ENCODE measurements at regions not wholly inside any gene's neighbourhood (a gene's known extent, or its start where the extent isn't known, plus 50 kb on each side); places are given as distances from the start of the nearest gene placed in this dataset.

GRCh38 chr2:53177327-53177726 lies 590.3 kb upstream of the CHAC2 start:
- H3K4me1 ChIP-seq (ENCODE audit: control insufficient read depth, insufficient read depth, low read length), result no peaks in the 10 kb centered on the region
- no peak overlapping the region for H3K27ac ChIP-seq (ENCODE audit: extremely low read depth, low read depth, low read length)
- no peaks in the 10 kb centered on the region for H3K36me3 ChIP-seq (ENCODE audit: control insufficient read depth in 2 of 2, insufficient read depth in 1 of 2, low read length in 2 of 2)
- H3K4me3 ChIP-seq (ENCODE audit: low read depth, low read length), result no peak overlapping the region
- H3K9me3 ChIP-seq (ENCODE audit: control insufficient read depth, insufficient read depth, low read depth, low read length), result no peaks in the 10 kb centered on the region
- CTCF ChIA-PET, result no interaction called here
- POLR2A ChIA-PET, result no interaction called here
- TF ChIP-seq ZNF623 (tag by site-specific recombination; IDR thresholded peaks at IDR 0.05) (no peak), YY2 (tag by site-specific recombination; IDR thresholded peaks at IDR 0.05) (no peak)

DNA sequence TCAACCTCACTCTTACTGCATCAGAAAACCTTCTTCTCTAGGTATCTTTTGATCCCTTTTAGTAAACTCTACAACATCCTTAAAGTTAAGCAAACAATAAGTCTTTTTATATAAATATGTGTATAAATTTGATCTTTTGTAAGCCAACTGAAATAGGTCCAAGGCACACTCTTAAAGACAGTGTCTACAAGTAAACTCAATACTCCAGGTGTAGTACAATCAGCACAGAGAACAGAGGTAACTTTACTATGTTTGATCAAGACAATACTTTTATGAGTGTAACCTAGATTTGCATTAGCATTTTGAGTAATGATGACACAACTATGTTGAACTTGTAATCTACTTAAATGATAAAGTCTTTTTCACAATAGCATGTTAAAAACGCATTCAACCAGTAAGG lies 593.1 kb upstream of the CHAC2 start:
- Histone ChIP-seq H3K36me3 (ENCODE audit: control insufficient read depth in 2 of 2, insufficient read depth in 1 of 2, low read length in 2 of 2) (no peaks in the 10 kb centered on the region), H3K27ac (ENCODE audit: extremely low read depth, low read depth, low read length) (no peak overlapping the region), H3K4me3 (ENCODE audit: low read depth, low read length) (no peak overlapping the region), H3K4me1 (ENCODE audit: control insufficient read depth, insufficient read depth, low read length) (no peaks in the 10 kb centered on the region), H3K9me3 (ENCODE audit: control insufficient read depth, insufficient read depth, low read depth, low read length) (no peaks in the 10 kb centered on the region)
- ChIA-PET POLR2A (no interaction called here), CTCF (no interaction called here)
- TF ChIP-seq ZNF174 (tag by site-specific recombination; IDR thresholded peaks at IDR 0.05), result no peak

- CTCF ChIA-PET, result no interaction called here
- Histone ChIP-seq H3K36me3 (ENCODE audit: control insufficient read depth in 2 of 2, insufficient read depth in 1 of 2, low read length in 2 of 2) (no peaks in the 10 kb centered on the region), H3K27ac (ENCODE audit: extremely low read depth, low read depth, low read length) (no peak overlapping the region), H3K9me3 (ENCODE audit: control insufficient read depth, insufficient read depth, low read depth, low read length) (no peaks in the 10 kb centered on the region), H3K4me1 (ENCODE audit: control insufficient read depth, insufficient read depth, low read length) (no peaks in the 10 kb centered on the region), H3K4me3 (ENCODE audit: low read depth, low read length) (no peak overlapping the region)
- TF ChIP-seq ZBTB1 (tag by site-specific recombination; IDR thresholded peaks at IDR 0.05) (no peak), ZNF239 (tag by site-specific recombination; IDR thresholded peaks at IDR 0.05) (no peak), GLIS2 (tag by site-specific recombination; IDR thresholded peaks at IDR 0.05) (no peak), ZEB2 (tag by site-specific recombination; IDR thresholded peaks at IDR 0.05) (no peak)
- TF ChIP-seq, protein P1, sequence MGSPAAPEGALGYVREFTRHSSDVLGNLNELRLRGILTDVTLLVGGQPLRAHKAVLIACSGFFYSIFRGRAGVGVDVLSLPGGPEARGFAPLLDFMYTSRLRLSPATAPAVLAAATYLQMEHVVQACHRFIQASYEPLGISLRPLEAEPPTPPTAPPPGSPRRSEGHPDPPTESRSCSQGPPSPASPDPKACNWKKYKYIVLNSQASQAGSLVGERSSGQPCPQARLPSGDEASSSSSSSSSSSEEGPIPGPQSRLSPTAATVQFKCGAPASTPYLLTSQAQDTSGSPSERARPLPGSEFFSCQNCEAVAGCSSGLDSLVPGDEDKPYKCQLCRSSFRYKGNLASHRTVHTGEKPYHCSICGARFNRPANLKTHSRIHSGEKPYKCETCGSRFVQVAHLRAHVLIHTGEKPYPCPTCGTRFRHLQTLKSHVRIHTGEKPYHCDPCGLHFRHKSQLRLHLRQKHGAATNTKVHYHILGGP (tag by site-specific recombination; IDR thresholded peaks at IDR 0.05), result no peak
- POLR2A ChIA-PET, result no interaction called here
These were observed 593.7 kb upstream of the CHAC2 start for GRCh38 chr2:53173698-53174455.

GRCh38 chr2:53173091-53173490 lies 594.5 kb upstream of the CHAC2 start:
- POLR2A ChIA-PET, result no interaction called here
- Histone ChIP-seq H3K27ac (ENCODE audit: extremely low read depth, low read depth, low read length) (no peak overlapping the region), H3K9me3 (ENCODE audit: control insufficient read depth, insufficient read depth, low read depth, low read length) (no peaks in the 10 kb centered on the region), H3K4me1 (ENCODE audit: control insufficient read depth, insufficient read depth, low read length) (no peaks in the 10 kb centered on the region), H3K36me3 (ENCODE audit: control insufficient read depth in 2 of 2, insufficient read depth in 1 of 2, low read length in 2 of 2) (no peaks in the 10 kb centered on the region), H3K4me3 (ENCODE audit: low read depth, low read length) (no peak overlapping the region)
- CTCF ChIA-PET, result no interaction called here
- TF ChIP-seq ZNF391 (tag by site-specific recombination; IDR thresholded peaks at IDR 0.05; ENCODE audit: borderline replicate concordance, low read depth) (no peak), KLF9 (tag by site-specific recombination; IDR thresholded peaks at IDR 0.05; ENCODE audit: low read depth) (no peak), HOXC10 (CRISPR knock-in tag; IDR thresholded peaks at IDR 0.05) (no peak), ZFP69B (tag by site-specific recombination; IDR thresholded peaks at IDR 0.05) (no peak), KLF17 (tag by site-specific recombination; IDR thresholded peaks at IDR 0.05) (no peak), GFI1B (tag by site-specific recombination; IDR thresholded peaks at IDR 0.05) (no peak), MEIS1 (CRISPR knock-in tag; IDR thresholded peaks at IDR 0.05; ENCODE audit: borderline replicate concordance) (no peak), RBAK (tag by site-specific recombination; IDR thresholded peaks at IDR 0.05) (no peak), TSHZ1 (tag by site-specific recombination; IDR thresholded peaks at IDR 0.05; ENCODE audit: borderline replicate concordance) (no peak), ZNF571 (tag by site-specific recombination; IDR thresholded peaks at IDR 0.05) (no peak)
- TF ChIP-seq, protein P2, sequence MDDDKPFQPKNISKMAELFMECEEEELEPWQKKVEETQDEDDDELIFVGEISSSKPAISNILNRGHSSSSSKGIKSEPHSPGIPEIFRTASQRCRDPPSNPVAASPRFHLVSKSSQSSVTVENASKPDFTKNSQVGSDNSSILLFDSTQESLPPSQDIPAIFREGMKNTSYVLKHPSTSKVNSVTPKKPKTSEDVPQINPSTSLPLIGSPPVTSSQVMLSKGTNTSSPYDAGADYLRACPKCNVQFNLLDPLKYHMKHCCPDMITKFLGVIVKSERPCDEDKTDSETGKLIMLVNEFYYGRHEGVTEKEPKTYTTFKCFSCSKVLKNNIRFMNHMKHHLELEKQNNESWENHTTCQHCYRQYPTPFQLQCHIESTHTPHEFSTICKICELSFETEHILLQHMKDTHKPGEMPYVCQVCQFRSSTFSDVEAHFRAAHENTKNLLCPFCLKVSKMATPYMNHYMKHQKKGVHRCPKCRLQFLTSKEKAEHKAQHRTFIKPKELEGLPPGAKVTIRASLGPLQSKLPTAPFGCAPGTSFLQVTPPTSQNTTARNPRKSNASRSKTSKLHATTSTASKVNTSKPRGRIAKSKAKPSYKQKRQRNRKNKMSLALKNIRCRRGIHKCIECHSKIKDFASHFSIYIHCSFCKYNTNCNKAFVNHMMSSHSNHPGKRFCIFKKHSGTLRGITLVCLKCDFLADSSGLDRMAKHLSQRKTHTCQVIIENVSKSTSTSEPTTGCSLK (tag by site-specific recombination; IDR thresholded peaks at IDR 0.05), result no peak
- TF ChIP-seq, protein P3, sequence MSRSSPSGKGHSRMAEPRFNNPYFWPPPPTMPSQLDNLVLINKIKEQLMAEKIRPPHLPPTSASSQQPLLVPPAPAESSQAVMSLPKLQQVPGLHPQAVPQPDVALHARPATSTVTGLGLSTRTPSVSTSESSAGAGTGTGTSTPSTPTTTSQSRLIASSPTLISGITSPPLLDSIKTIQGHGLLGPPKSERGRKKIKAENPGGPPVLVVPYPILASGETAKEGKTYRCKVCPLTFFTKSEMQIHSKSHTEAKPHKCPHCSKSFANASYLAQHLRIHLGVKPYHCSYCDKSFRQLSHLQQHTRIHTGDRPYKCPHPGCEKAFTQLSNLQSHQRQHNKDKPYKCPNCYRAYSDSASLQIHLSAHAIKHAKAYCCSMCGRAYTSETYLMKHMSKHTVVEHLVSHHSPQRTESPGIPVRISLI (tag by site-specific recombination; IDR thresholded peaks at IDR 0.05), result no peak
